ENCODE measurements at regions not wholly inside any gene's neighbourhood (a gene's known extent, or its start where the extent isn't known, plus 50 kb on each side); places are given as distances from the start of the nearest gene placed in this dataset.
"Not testable (repeated sequence)": the region's sequence is repeated elsewhere in the genome, so short reads cannot be mapped to it uniquely, and the experiment has no call there.

- no peak for DNase-seq
Measured at GRCh38 chr9:134531220-134531970, 110.2 kb upstream of the COL5A1 start.

GRCh38 chr9:134532084-134532483 is 109.5 kb upstream of the COL5A1 start:
- no peak for DNase-seq

DNA sequence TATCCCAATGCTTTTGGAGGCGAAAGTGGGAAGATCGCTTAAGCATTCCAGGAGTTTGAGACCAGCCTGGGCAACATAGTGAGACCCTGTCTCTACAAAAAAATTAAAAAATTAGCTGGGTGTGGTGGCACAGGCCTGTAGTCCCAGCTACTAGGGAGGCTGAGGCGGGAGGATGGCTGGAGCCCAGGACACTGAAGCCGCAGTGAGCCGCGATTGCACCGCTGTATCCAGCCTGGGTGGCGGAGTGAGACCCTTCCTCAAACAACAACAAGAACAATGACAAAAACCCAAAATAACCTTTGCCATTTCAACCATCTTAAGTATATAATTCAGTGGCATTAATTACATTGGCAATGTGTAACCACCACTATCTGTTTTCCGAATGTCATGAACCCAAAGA is 108.9 kb upstream of the COL5A1 start:
- DNase-seq = not testable (repeated sequence)

DNA sequence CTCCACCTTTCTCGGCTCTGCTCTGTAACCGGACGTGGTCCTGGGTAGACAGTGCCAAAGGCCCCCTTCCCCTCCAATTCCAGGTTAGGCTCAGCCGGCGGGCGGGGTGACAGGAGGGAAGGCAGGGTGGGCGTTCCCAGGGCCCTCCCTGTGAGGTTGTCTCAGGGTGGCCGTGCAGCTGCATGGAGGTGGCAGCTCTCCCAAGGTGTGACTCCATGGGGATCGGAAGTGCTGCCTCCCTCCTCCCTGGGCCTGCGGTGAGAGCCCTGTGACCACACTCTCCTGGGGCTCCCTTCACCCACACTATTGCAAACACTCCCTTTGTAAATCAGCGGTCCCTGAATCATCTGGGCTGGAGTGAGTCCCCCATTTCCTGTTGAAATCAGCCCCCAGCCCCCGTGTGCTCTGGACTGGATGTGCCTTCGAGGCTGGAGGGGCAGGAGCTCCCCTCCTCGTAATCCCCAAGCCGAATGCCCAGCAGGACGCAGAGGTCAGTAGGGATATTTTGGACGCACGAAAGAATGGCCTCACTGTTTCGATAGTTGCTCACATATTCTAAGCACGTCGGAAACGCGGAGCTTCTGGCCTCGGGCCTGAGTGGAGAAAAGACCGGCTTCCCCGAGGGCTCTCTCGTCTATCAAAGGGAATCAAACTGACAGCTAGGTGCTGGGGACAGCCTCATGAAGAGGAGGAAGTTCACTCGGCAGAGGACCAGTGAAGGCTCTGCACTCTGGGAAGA is 107.6 kb upstream of the COL5A1 start:
- DNase-seq = no peak

DNA sequence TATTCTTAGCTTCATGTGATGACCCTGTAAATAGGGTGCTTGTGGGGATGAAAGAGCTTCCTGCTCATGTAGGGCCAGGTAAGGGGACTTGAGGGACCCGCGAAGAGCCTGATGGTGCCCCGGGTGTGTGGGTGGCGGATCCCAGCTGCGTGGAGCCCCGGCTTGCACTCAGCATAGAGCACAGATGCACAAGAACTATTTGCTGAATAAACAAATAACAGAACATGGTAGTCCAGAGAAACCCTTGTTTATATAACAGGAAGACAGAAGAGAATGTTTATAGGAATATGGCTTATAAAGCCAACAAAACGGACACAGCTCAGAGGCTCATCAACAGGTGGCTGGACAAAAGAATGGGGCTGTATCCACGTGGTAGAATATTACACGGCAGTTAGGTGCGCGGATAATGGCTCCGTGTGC is 106.9 kb upstream of the COL5A1 start:
- DNase-seq = no peak

DNA sequence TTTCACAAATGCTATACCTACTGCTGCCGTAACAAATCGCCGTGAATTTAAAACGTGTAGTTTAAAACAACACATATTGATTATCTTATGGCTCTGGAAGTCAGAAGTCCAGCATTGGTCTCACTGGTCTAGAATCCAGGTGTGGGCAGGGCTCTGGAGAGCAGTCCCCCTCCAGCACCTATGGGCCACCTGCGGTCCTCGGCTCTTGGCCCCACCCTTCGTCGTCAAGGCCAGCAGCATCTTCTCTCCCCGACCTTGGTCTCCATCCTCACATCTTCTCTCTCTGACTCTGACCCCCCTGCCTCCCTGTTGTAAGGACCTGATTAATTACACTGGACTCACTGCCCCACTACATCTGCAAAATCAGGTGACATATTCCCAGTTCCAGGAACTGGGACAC is 106.4 kb upstream of the COL5A1 start:
- DNase-seq = no peak

- no peak for DNase-seq
Measured at GRCh38 chr9:134536101-134536900, 105.3 kb upstream of the COL5A1 start.

DNA sequence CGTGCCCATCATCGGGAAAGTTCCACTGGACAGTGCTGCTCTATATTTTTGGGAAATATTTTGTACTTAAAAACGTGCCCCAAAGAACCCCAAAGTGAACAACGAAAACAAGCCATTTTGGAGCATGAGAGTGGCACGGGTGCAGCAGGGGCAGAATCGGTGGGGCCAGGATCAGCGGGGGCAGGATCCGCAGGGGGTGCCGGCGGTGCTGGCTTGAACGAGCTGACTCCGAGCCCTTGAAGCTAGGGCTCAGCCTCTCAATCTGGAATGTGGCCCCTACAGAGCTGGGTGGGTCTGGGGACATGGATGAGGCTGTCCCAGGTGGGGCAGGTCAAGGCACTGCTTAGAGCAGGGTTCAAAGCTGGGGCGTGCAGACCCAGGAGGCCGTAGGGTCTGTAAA is 104.7 kb upstream of the COL5A1 start:
- DNase-seq = no peak

GRCh38 chr9:134537951-134538641 is 103.5 kb upstream of the COL5A1 start:
- no peak for DNase-seq

- no peak for DNase-seq
Measured at GRCh38 chr9:134538856-134539566, 102.6 kb upstream of the COL5A1 start.

- DNase-seq = no peak
Measured at GRCh38 chr9:134539586-134540194, 101.9 kb upstream of the COL5A1 start.

GRCh38 chr9:134540276-134541096 is 101.1 kb upstream of the COL5A1 start:
- DNase-seq = no peak

GRCh38 chr9:134541097-134541747 is 100.4 kb upstream of the COL5A1 start:
- DNase-seq = no peak

DNA sequence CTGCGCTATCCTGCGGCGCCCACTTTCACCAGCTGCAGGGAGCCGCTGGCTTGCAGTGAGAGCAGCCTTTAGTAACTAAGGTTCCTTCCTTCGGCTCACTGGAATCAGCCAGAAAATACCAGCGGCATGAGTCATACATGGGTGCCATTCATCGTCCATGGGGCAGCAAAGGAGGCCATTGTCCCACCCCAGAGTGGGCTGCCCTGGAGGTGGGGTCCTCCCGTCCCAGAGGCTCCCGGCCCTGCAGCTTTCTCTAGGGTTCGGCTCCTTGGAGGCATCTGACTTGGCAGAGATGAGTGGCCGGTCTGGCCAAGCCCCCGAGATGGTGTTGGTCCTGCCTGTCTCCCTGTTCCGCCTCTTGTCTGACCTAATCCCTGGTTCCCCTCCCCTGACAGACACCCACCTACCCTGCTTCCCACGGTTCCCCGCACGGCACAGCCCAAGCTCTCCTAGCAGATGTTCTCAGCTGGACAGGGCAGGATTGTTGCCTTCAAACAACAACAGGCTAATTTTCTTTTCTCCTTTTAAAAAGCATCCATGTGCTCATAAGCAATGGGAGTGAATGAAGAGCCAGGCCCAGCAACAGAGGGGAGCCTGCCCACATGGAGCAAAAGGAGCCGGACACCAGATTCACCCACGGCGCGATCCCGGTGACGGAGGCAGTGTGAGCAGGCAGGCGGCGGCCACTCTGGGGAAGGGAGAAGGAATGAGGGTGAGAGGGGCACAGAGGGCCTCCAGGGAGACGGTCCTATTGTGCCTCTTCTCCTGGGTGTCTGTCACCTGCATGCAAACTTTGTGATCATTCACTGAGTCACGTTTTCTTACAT is 97.0 kb upstream of the COL5A1 start:
- no peak for DNase-seq

- no peak for DNase-seq
Measured at GRCh38 chr9:134545215-134545542, 96.4 kb upstream of the COL5A1 start.

DNA sequence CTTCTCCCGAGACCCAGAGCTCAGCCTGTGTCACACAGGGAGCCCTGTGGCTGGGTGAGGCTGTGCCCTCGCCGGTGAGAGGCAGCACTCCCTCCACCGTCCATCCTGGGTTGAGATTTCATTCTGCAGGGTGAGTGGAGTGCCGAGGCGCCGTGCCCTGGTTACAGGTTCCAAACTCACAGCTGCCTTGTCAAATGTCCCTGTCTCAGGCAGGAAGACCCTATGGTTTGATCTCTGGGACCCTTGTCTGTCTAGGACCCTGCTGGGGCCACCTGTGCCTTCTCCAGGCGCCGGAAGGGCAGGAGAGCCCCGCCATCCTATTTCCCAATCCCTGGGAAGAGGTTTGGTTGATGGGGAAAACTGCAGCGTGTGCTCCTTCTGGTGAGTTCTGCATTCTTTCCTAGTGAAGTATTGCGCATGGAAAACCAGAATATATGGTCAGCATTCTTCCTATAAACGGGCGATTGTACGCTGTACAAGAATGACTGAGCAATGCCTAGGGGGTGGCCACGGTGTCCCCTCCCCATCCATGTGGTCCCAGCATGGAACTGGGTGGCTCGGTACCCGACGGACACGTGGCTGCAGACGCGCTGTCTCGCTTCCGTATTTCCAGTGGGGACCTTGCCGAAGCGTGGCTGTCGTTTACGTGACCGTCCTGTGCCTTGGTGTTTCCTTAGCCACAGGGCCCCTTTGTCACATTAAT is 95.9 kb upstream of the COL5A1 start:
- DNase-seq = no peak

GRCh38 chr9:134546246-134546731 is 95.3 kb upstream of the COL5A1 start:
- DNase-seq = no peak

- DNase-seq = no peak
Measured at GRCh38 chr9:134546746-134547145, 94.9 kb upstream of the COL5A1 start.

Measured in KG1 (cell line).